Uterus (tissue), 2 donors: ENCODE measurements at regions not wholly inside any gene's neighbourhood (a gene's known extent, or its start where the extent isn't known, plus 50 kb on each side); places are given as distances from the start of the nearest gene placed in this dataset.
"Not testable (repeated sequence)": the region's sequence is repeated elsewhere in the genome, so short reads cannot be mapped to it uniquely, and the experiment has no call there.

Source experiments
- CTCF ChIP-seq, 4 experiments: fragments of 200-600 bp in 2 of 4; fragments of 450-650 bp in 2 of 4; sonication (generic) in 2 of 4; IDR thresholded peaks; one replicate each; pipeline ENCODE4 v1.5.1; 2016 to 2019; ENCODE audit warnings: antibody characterized with exemption in 4 of 4, mild to moderate bottlenecking in 2 of 4, moderate library complexity in 1 of 4
- POLR2A ChIP-seq, 2 donors: fragments of 450-650 bp; IDR thresholded peaks; one replicate each; pipeline ENCODE4 v1.6.1; 2016; ENCODE audit warnings: antibody characterized with exemption in 2 of 2, mild to moderate bottlenecking in 1 of 2, moderate library complexity in 1 of 2

- not testable (repeated sequence) for TF ChIP-seq CTCF, POLR2A (IDR thresholded peaks at IDR 0.05)
Measured at GRCh38 chr9:25102204-25102603, 556.5 kb upstream of the IZUMO3 start.
